Mucosa of gallbladder (tissue), 1 donor: ENCODE measurements at regions not wholly inside any gene's neighbourhood (a gene's known extent, or its start where the extent isn't known, plus 50 kb on each side); places are given as distances from the start of the nearest gene placed in this dataset.

Source experiments
- DNase-seq: peaks from one replicate; pipeline ENCODE4 v3.0.0-alpha.2; 2020; ENCODE audit warnings: low spot score
- donor health status: DM: no; HTN: no; CAD: no.

DNA sequence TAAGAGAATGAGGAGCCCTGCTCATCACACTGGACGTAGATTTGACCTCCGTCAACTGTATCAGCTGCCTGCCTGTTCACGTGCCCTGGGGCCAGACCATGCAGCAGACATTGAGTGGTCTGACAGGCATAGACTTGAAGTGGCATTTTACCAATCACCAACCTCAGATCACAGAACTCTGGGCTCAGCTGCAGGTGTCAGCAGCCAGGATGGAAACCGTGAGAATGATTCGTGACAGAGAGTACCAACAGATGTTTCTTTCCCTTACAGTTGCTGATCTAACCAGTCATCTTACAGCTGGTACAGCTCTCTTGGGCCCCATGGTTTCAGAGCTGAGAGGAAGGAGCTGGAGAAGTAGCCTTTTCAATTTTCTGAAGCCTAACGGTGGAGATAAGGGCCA, 148.9 kb downstream of the EN1 start:
- DNase-seq: no peak

GRCh38 chr2:118697781-118698180, 149.7 kb downstream of the EN1 start:
- DNase-seq: no peak

- DNase-seq: no peak
Measured at GRCh38 chr2:118696786-118697465, 150.5 kb downstream of the EN1 start.

GRCh38 chr2:118693287-118693822, 154.1 kb downstream of the EN1 start:
- DNase-seq: no peak

- no peak for DNase-seq
Measured at GRCh38 chr2:118689874-118690273, 157.6 kb downstream of the EN1 start.

- DNase-seq: no peak
Measured at GRCh38 chr2:118689456-118689855, 158.0 kb downstream of the EN1 start.

DNA sequence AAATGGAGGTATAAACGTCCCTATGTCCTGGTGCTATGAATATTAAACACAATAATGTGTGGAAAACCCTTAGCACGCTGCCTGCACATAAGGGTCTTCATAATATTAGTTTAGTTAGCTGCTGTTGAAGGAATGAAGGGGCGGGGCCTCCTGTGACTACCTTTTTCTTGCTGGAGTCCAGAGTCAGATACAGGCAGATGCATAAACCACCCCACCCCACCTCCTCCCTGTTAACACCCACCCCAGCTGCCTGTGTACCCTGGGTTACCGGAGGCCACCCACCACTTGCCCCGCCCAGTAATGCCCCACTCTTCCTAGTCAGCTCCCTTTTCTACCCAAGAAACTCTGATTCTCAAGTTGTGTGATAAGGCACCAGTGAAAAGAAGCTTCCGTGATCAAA, 158.4 kb downstream of the EN1 start:
- no peak for DNase-seq

GRCh38 chr2:118687698-118688097, 159.8 kb downstream of the EN1 start:
- no peak for DNase-seq

- no peak for DNase-seq
Measured at GRCh38 chr2:118687192-118687591, 160.3 kb downstream of the EN1 start.

DNA sequence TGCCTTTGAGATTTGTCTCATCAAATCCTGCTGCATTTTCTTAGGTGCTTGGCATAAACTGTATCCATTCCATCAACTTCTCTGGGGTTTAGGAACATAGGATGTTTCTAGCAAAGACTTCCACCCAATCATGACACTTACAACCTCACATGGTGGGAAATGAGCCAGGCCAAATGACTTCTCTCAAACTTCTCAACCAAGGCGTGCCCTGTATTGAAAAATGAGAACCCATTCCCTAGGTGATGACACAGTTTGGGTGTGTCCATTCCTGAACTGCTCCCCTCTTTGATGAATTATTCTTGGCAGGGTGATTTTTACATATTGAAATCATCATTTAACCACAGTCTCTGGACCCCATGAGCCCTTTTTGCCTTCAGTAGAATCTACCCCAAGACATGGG, 161.1 kb downstream of the EN1 start:
- no peak for DNase-seq

- DNase-seq: no peak
Measured at GRCh38 chr2:118683460-118683859, 164.0 kb downstream of the EN1 start.

- no peak for DNase-seq
Measured at GRCh38 chr2:118678985-118679384, 168.5 kb downstream of the EN1 start.

DNA sequence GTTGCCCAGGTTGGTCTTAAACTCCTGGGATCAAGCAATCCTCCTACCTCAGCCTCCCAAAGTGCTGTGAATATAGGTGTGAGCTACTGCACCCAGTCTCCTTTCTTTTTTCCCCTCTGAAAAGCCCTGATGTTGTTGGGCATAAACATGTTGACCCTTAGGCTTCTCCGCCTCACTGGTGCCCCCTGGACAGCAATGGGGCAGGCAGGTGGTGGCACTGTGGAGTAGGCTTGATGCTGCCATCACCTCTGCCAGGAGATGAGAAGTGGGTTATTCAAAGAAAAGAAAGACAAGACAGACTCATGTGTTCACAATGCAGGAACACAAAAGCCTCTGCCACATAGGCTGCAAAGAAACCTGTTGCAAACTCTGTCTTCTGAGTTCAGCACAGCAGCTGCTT, 169.9 kb downstream of the EN1 start:
- no peak for DNase-seq

GRCh38 chr2:118675531-118675930, 171.9 kb downstream of the EN1 start:
- DNase-seq: no peak

DNA sequence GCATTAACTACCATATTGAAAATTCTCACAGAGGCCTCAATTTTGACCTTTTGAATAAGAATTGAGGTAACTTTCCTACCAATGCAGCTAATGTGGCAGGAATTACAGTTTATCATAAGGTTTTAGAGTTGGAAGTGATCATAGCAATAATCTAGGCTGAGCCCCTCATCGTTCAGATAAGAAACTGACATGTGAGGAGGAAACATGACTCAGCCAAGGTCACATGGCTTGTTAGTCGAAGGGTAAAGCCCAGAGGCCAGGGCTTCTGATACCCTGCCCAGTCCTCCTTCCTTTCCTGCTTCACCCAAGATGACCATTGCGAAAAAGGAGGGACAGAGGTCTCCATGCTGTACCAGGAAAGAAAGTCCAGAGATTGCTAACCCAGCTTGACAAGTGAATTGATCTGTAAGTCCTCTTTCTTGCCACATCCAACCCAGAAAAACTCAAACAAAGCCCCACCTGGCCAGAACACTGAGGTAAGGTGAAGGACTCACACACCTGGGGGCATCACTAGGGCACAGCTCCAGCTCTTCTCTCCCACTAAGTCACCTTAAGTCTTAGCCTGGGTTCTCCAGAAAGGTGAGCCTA, 174.8 kb downstream of the EN1 start:
- DNase-seq: no peak

GRCh38 chr2:118671701-118672454, 175.6 kb downstream of the EN1 start:
- DNase-seq: no peak

DNA sequence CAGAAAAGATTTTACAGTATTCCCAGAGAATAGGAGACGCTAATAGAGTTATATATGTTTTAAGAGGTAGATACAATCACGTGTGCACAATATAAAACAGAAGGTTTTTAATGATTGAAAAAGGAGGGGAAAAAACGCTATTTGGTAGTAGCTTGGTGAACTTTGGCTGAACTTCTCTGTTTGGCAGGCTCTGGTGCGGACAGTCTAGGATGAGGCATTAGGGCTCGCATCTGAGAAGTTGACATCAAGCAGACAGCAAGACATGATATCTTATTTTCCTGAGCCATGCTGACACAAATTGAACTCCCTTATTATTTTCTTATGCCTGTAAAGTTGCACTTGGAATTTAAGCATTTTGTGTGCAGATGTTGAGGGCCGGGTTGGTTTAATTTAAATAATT, 176.6 kb downstream of the EN1 start:
- no peak for DNase-seq

- no peak for DNase-seq
Measured at GRCh38 chr2:118670276-118670675, 177.2 kb downstream of the EN1 start.

DNA sequence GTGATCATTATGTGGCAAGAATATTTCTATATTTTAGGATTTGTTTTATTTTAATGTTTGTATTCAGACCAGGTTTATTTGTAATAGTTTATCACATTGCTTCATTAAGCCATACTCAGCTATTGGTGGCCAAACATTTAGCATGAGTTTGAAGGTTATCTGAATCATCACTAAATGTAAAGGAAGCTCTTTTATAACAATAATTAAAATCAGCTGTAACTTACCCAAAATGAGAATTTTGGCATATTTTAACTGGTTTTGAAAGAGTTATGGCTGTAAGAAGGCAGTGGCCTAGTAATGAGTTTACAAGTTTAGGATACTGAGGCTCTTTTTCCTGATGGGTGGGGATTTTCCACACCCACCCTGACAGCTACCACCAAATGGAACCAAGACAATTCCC, 177.8 kb downstream of the EN1 start:
- DNase-seq: no peak

- DNase-seq: no peak
Measured at GRCh38 chr2:118668431-118669424, 178.7 kb downstream of the EN1 start.

DNA sequence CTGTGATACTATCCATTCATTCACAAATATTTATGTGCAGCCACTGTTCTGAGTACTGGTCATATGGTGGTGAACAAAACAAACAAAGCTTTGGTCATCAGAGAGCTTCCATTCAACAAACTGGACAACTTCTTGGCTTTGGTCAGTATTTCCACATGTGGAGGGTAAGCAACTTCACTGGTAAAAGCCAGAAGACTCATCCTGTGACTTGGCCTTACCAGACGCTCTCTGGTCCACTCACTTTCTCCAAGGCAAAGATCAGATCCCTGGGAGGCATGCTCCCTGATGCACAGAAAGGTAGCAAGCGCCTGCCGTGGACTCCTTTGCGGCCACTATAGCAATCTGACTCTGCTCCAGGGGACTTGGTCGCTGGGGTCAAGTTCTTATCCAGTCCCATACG, 179.5 kb downstream of the EN1 start:
- DNase-seq: no peak

DNA sequence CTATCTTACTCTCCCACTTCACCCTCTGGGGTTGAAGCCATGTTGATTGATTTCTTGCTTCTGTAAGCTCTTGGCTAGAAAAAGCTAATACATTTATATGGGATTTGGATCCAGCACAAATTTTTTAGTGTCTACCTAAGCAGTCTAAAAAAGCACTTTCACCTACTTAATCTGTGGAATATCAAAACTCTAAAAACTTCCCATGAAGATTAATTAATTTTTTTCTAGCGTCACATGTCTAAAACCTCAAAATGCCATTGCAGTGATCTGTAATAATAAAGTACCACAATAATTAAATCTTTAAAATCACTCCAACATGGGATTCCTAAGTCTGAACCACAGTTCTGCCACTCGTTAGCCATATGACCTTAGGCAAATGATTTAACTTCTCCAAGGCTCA, 180.1 kb downstream of the EN1 start:
- DNase-seq: no peak
